Activated T-helper 1 cell treated with anti-CD3 and anti-CD28 coated beads, Interleukin-12 subunit alpha, Interleukin-12 subunit beta, Interleukin-2, Interleukin-4 antibody, amounts not matched to agents 30 ng/mL and 10 ng/mL and 1 ng/mL, durations not matched to agents 14 hours and 24 hours and 36 hours (primary cell): ENCODE measurements at regions not wholly inside any gene's neighbourhood (a gene's known extent, or its start where the extent isn't known, plus 50 kb on each side); places are given as distances from the start of the nearest gene placed in this dataset.
"Not testable (repeated sequence)": the region's sequence is repeated elsewhere in the genome, so short reads cannot be mapped to it uniquely, and the experiment has no call there.

Experiments used
- DNase-seq: peaks from one replicate; pipeline ENCODE4 v3.0.0; 2021; ENCODE audit warnings: low spot score
- H3K27ac Mint-ChIP-seq: one replicate; pipeline ENCODE4 v1.8.0; 2021; ENCODE audit warnings: mild to moderate bottlenecking, mixed read lengths
- H3K27me3 Mint-ChIP-seq: one replicate; pipeline ENCODE4 v1.8.0; 2022; ENCODE audit warnings: mild to moderate bottlenecking, moderate library complexity, mixed read lengths; ENCODE audit not compliant: insufficient read depth
- H3K36me3 Mint-ChIP-seq: one replicate; pipeline ENCODE4 v1.8.0; 2021; ENCODE audit warnings: low read depth, mixed read lengths
- H3K4me1 Mint-ChIP-seq: one replicate; pipeline ENCODE4 v1.8.0; 2021; ENCODE audit warnings: low read depth, mixed read lengths
- H3K4me3 Mint-ChIP-seq: one replicate; pipeline ENCODE4 v1.8.0; 2021; ENCODE audit warnings: mild to moderate bottlenecking, moderate library complexity, mixed read lengths
- H3K9me3 Mint-ChIP-seq: one replicate; pipeline ENCODE4 v1.8.0; 2021; ENCODE audit warnings: mixed read lengths
- intact Hi-C: fragments of 100-400 bp; cut with micrococcal nuclease; formaldehyde crosslinking; loops from one replicate; pipeline ENCODE4 v1.15.1; 2024

DNA sequence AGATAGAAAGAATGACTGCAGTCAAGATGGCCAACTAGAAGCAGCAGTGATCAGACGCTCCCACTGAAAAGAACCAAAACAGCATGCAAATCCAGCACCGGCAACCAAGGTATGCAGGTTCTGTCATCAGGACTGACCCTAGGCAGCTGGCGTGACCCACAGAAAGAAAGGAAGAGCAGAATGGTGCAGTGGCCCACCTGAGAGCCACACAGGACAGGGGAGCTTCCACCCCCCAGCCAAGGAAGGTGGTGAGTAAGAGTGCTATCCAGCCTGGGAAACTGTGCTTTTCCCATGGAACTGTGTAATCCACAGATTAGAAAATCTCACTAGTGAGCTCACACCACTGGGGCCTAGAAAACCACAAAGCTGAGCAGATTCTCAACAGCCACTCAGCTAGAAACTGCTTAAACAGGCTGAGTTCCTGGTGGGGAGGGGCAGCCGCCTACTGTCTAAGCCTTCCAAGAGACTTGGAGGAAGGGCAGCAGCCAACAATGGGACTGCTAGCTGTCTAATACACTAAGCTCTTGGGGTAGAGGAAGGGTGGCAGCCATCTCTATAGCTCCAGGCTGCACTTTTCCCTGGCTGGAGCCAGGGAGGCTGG is 127.9 kb downstream of the EVA1A start:
- H3K4me1 Mint-ChIP-seq, result no peaks in the 10 kb centered on the region
- no peaks in the 10 kb centered on the region for H3K36me3 Mint-ChIP-seq
- H3K27ac Mint-ChIP-seq, result no peak overlapping the region
- H3K9me3 Mint-ChIP-seq, result no peaks in the 10 kb centered on the region
- no peak for DNase-seq
- intact Hi-C loops, result no loop called here
- peaks cover 3% of the 10 kb centered on the region for H3K27me3 Mint-ChIP-seq
- H3K4me3 Mint-ChIP-seq, result no peak overlapping the region

DNA sequence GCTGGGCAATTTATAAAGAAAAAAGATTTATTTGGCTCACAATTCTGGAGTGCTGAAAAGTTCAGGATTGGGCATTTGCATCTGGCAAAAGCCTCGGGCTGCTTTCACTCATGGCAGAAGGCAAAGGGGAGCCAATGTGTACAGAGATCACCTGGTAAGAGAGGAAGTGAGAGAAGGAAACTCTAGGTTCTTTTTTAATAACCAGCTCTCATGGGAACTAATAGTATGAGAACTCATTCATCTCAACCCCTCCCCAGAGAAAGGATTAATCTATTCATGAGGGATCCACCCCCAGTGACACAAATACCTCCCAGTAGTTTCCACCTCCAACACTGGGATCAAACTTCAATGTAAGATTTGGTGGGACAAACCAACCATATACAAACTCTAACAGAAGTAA is 129.0 kb downstream of the EVA1A start:
- Mint-ChIP-seq H3K27ac (no peak overlapping the region), H3K9me3 (no peaks in the 10 kb centered on the region), H3K4me1 (no peaks in the 10 kb centered on the region), H3K27me3 (peaks cover 3% of the 10 kb centered on the region), H3K36me3 (no peaks in the 10 kb centered on the region), H3K4me3 (no peak overlapping the region)
- intact Hi-C loops, result no loop called here
- DNase-seq, result no peak

DNA sequence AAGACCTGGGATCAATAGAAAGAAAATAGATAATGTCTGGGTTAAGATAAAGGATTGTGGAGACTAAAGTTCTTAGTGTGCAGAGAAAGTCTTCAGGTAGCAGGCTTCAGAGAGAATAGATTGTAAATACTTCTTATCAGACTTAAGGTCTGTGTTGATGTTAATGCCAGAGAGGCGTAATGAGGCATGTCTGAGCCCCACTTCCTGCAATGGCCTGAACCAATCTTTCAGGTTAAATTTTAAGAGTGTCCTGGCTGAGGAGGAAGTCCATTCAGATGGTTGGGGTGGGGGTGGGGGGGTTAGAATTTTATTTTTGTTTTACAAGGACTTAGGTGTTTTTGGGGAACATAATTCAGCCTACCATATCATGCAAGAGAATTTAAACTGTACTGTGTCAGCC is 129.5 kb downstream of the EVA1A start:
- intact Hi-C loops, result no loop called here
- Mint-ChIP-seq H3K36me3 (no peaks in the 10 kb centered on the region), H3K4me1 (no peaks in the 10 kb centered on the region), H3K9me3 (no peaks in the 10 kb centered on the region), H3K27me3 (peaks cover 3% of the 10 kb centered on the region), H3K4me3 (no peak overlapping the region), H3K27ac (no peak overlapping the region)
- DNase-seq, result no peak

DNA sequence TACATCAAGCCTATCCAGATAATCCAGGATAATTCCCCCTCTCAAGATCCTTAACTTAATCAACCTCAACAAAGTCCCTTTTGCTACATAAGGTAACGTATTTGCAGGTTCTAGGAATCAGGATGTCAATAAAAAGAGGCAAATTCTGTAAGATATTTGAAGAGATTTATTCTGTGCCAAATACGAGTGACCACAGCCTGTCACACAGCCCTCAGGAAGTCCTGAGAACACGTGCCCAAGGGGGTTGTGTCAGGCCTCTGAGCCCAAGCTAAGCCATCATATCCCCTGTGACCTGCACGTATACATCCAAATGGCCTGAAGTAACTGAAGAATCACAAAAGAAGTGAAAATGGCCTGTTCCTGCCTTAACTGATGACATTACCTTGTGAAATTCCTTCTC is 130.3 kb downstream of the EVA1A start:
- H3K27ac Mint-ChIP-seq, H3K4me1 Mint-ChIP-seq, H3K36me3 Mint-ChIP-seq, H3K27me3 Mint-ChIP-seq, intact Hi-C loops, DNase-seq, H3K4me3 Mint-ChIP-seq, H3K9me3 Mint-ChIP-seq: not testable (repeated sequence)

DNA sequence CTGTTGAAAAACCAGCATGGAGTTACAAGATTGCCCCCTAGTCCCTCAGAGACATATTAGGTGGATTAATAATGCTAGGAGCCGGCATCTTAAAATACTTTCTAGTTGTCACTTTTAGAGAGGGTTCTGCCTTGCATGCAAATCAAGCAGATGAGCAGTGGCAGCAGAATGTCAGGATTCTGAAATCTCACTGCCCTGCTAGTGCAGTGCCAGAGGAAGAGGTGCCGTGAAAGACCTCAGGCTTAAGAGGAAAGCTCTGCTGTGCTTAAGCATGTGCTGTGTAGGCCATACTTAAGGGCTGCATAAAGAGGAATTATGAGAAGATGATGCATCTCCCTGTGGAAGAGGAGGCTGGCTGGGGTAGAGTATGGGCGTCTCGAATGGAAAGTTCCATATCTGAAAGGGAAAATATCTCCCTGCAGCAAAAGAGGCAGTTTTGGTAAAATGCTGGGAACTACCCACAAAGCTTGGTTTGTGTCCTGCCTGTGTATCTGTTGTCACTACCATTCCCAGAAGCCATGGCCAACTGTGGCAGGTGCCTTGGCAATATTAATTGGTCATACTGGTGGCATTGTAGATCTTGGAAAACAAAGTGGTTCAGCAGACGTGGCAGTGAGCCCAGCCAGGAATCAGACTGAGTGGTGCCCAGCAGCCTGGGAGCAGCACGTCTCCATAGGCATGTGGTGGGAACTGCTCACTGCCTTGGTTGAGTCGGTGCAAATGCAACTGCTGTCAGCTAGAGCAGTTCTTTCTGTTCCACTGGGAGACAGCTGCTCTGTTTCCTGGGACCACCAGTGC is 131.9 kb downstream of the EVA1A start:
- peaks cover 2% of the 10 kb centered on the region for H3K27me3 Mint-ChIP-seq
- DNase-seq, result no peak
- no peak overlapping the region for H3K27ac Mint-ChIP-seq
- H3K4me3 Mint-ChIP-seq, result no peak overlapping the region
- no peaks in the 10 kb centered on the region for H3K9me3 Mint-ChIP-seq
- H3K4me1 Mint-ChIP-seq, result no peaks in the 10 kb centered on the region
- H3K36me3 Mint-ChIP-seq, result no peaks in the 10 kb centered on the region
- intact Hi-C loops, result no loop called here

DNA sequence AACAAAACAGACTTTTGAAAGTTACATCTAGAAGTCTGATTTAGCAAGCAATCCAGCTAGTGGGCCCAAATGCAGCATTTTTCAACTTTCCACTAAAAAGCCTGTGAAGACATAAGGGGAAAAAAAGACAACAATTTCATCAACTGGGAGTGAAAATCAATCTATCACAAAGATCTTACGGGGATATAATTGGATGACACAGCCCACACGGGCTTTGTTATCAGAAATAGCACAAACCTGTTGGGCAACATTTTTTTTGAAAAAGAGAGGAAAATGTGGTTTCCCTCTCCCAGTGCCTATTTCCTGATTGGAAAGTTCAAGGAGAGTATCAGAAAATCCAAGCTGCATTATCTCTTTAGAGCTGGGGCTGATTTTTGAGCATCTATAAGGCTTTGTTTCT is 132.7 kb downstream of the EVA1A start:
- intact Hi-C loops, result no loop called here
- Mint-ChIP-seq H3K36me3 (no peaks in the 10 kb centered on the region), H3K27me3 (peaks cover 3% of the 10 kb centered on the region), H3K4me3 (no peak overlapping the region), H3K9me3 (no peaks in the 10 kb centered on the region), H3K4me1 (no peaks in the 10 kb centered on the region), H3K27ac (no peak overlapping the region)
- no peak for DNase-seq

DNA sequence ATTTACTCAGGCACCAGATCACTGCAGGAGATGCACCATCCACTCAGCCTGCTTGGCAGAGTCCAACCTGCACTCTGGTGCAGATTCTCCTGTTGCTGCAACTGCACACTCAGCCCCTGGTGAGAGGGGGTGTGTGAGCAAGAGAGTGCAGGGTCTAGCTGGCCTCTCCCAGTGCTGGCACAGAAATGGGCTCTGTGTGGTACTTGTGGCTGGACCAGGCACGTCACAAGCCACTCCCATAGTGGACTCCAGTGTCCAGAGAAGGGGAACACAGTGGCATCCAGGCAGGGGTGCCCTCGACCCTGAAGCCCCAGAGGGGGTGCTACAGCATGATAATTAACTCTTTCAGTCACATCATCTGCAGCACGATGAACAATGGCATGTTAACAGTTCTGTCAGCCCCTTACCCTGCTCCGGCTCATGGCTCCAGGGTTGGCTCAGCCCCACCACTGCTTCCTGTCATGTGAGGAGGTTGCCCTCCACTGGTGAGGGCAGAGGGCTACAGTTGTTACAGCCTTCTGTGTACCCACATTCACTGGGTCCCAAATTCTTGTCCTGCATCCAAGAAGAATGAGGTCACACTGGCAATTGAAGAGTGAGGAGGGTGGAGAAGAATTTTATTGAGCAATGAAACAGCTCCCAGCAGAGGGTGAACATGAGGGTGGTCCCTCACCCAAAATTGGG is 135.7 kb downstream of the EVA1A start:
- Mint-ChIP-seq H3K9me3 (no peaks in the 10 kb centered on the region), H3K4me1 (no peaks in the 10 kb centered on the region), H3K27ac (no peak overlapping the region), H3K36me3 (no peaks in the 10 kb centered on the region), H3K27me3 (peaks cover 3% of the 10 kb centered on the region), H3K4me3 (no peak overlapping the region)
- no peak for DNase-seq
- intact Hi-C loops, result no loop called here

DNA sequence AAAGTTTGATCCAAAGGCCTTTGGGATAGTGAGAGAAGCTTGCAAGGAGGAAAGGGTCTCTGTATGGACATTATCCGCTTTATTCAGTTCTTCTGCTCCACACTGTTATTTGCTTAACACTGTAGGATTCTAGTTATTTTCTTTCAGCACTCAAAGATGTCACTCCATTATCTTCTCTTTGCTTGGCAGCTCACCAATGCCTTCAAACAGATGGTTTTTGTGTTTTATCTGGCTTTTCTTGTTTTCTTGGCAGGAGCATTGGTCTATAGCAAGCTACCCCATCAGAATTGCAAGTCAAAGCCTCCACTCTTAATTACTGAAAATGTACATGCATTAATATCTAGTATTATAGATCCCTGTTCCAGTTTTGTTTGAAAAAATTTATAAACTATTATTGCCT is 138.8 kb downstream of the EVA1A start:
- Mint-ChIP-seq H3K4me1 (no peaks in the 10 kb centered on the region), H3K4me3 (no peak overlapping the region), H3K27me3 (peaks cover 1% of the 10 kb centered on the region), H3K36me3 (no peaks in the 10 kb centered on the region), H3K9me3 (no peaks in the 10 kb centered on the region), H3K27ac (no peak overlapping the region)
- no peak for DNase-seq
- intact Hi-C loops, result no loop called here

DNA sequence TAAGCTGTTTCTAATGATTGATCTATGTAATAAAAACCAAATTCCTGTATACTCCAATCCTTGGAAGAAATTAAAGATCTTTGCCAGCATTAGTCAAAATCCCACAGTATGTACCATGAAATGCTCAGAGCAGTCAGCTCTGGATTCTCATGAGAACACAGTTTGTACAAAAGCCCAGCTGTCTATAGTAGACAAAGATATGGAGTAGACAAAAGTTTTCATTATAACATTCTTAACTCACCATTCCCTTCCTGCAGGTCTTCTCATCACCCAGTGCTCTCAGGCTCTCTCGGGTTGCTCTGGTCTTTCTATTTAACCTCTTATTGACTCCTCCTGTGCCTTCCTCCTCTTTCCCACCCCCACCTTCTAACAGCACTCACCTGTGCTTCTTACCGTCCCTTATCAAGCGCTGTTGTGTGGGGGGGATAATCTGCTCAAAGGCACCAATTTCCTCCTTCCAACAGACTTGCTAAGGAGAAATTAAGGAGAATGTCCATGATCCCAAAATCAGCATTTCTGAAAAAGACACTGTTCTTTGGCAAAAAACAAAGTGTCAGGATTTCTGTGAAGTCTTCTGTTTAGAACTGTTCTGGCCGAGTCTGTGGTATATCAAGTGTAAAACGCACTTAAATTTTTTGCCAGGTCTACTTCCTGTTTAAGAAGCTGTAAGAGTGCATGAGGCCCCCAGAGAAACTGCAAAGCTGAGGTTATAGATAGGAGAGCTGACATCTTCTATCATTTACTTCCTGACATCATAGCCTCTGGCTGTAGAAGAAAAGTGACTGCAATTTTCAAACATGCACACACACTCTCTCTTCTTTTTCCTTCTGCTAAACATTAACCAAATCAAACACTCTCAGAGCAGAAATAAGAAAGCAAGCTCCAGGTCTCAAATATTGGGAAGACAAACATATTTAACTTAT is 144.1 kb downstream of the EVA1A start:
- H3K9me3 Mint-ChIP-seq, result no peaks in the 10 kb centered on the region

DNA sequence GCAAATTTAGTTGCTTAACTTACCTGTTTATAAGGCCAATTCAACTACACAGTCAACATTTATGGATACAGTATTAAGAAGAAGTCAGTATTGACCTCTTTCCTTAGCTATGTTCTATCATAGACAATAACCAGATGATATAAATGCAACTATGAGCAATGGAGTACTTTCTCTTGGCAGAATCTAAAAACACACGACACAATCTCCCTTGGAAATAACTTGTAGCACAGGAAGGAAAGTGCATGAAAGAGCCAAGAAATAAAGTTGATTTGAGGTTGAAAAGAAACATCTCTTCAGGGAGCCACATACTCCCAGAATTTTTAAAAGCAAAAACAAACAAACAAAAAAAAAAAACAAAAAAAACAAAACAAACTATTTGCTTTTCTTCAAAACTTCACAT is 145.0 kb downstream of the EVA1A start:
- Mint-ChIP-seq H3K9me3 (no peaks in the 10 kb centered on the region), H3K4me1 (no peaks in the 10 kb centered on the region), H3K27me3 (peaks cover 5% of the 10 kb centered on the region), H3K36me3 (no peaks in the 10 kb centered on the region), H3K4me3 (no peak overlapping the region), H3K27ac (no peak overlapping the region)
- intact Hi-C loops, result no loop called here
- DNase-seq, result no peak

More for the DNA sequence above, 144.1 kb downstream of the EVA1A start:
- Mint-ChIP-seq H3K36me3 (no peaks in the 10 kb centered on the region), H3K4me1 (no peaks in the 10 kb centered on the region), H3K27me3 (peaks cover 2% of the 10 kb centered on the region), H3K27ac (no peak overlapping the region), H3K4me3 (no peak overlapping the region)
- intact Hi-C loops, result no loop called here
- DNase-seq, result no peak

DNA sequence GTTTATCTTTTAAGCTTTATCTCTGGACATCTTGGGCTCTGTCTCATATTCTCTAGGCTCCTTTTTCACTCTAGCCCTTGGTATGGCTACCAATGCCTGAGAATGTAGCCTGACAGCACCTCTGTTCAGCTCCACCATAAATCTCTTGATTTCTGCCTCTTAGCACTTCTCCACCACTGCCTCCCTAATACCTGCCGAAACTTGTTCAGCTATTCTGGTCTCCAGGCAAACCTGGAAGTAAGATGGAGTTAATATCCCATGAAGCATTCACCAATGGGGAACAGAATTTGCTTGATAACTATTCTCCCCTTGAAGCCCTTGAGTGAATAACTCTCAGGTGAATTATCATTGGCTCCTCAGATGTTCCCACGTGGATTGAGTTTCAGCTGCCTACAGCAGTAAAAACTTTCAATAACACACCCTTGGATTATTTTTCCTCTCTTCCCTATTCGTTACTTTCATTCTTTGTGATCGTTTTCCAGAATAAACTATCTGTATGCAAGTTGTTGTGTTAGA is 145.6 kb downstream of the EVA1A start:
- Mint-ChIP-seq H3K27ac (no peak overlapping the region), H3K36me3 (no peaks in the 10 kb centered on the region), H3K4me1 (no peaks in the 10 kb centered on the region), H3K4me3 (no peak overlapping the region), H3K9me3 (no peaks in the 10 kb centered on the region), H3K27me3 (peaks cover 5% of the 10 kb centered on the region)
- no peak for DNase-seq
- intact Hi-C loops, result no loop called here

DNA sequence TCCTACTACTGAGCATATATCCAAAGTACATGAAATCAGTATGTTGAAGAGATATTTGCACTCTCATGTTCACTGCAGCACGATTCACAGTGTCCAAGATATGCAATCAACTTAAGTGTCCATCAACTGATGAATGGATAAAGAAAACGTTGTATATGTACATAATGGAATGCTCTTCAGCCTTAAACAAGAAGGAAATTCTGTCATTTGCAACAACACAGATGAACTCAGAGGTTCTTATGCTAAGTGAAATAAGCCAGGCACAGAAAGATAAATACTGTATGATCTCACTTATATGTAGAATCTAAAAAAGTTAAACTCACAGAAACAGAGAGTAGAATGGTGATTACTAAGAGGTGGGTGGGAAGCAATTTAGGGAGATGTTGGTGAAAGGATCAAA is 149.2 kb downstream of the EVA1A start:
- DNase-seq, result no peak
- Mint-ChIP-seq H3K4me1 (no peaks in the 10 kb centered on the region), H3K4me3 (no peak overlapping the region), H3K27ac (no peak overlapping the region), H3K9me3 (no peaks in the 10 kb centered on the region), H3K36me3 (no peaks in the 10 kb centered on the region), H3K27me3 (peaks cover 4% of the 10 kb centered on the region)
- intact Hi-C loops, result no loop called here
